ENCODE measurements at regions not wholly inside any gene's neighbourhood (a gene's known extent, or its start where the extent isn't known, plus 50 kb on each side); places are given as distances from the start of the nearest gene placed in this dataset.

DNA sequence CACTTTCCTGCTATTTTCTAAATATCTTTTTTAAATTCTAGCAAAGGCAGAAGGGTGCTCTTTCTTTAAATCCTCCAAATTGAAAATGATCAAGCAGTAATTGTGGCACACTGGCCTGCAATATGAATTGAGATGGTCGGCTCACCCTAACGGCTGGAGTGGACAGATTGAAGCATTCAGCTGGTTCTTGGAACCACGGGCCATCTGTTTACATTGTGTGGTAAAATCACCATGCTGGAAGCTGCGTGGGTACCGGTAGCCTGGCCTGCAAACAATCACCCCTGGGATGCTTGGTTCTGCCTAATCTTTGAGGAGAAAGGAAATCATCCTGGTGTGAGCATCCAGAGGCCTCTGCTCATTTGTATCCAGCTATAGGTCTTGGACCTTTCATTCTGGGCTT is 289.3 kb downstream of the ZNF608 start:
- Mint-ChIP-seq H3K4me1 (ENCODE audit: low read depth) (peaks cover 5% of the 10 kb centered on the region), H3K27ac (no peak overlapping the region), H3K27me3 (no peaks in the 10 kb centered on the region), H3K4me3 (no peak overlapping the region), H3K36me3 (ENCODE audit: low read depth) (no peaks in the 10 kb centered on the region), H3K9me3 (no peaks in the 10 kb centered on the region)
- no peak for ATAC-seq
- TF ChIP-seq, protein P1, sequence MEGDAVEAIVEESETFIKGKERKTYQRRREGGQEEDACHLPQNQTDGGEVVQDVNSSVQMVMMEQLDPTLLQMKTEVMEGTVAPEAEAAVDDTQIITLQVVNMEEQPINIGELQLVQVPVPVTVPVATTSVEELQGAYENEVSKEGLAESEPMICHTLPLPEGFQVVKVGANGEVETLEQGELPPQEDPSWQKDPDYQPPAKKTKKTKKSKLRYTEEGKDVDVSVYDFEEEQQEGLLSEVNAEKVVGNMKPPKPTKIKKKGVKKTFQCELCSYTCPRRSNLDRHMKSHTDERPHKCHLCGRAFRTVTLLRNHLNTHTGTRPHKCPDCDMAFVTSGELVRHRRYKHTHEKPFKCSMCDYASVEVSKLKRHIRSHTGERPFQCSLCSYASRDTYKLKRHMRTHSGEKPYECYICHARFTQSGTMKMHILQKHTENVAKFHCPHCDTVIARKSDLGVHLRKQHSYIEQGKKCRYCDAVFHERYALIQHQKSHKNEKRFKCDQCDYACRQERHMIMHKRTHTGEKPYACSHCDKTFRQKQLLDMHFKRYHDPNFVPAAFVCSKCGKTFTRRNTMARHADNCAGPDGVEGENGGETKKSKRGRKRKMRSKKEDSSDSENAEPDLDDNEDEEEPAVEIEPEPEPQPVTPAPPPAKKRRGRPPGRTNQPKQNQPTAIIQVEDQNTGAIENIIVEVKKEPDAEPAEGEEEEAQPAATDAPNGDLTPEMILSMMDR (IDR thresholded peaks at IDR 0.05), result no peak
- ChIA-PET POLR2A (no interaction called here), CTCF (no interaction called here)
- no peak for DNase-seq
- intact Hi-C loops (cut with micrococcal nuclease), result no loop called here

DNA sequence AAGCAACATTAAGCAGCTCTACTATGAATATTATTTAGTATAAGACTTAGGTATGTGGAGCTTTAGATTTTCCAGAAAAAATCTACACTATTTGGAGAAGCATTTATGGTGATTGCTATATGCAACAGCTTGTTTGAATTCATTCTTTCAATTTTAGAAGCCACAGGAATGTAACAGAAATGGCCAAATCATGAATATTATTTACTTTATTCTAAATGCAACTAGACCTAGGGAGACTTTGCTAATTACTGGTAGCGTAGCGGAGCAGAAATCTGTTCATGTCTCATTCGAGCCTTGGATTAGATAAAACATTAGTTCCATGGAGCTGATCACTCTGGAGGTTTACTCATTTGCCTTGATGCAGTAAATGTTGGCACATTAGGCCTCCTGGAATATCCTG is 290.2 kb downstream of the ZNF608 start:
- CTCF ChIA-PET, result no interaction called here
- Mint-ChIP-seq H3K4me1 (ENCODE audit: low read depth) (peaks cover 5% of the 10 kb centered on the region), H3K4me3 (no peak overlapping the region), H3K27ac (no peak overlapping the region), H3K36me3 (ENCODE audit: low read depth) (no peaks in the 10 kb centered on the region), H3K27me3 (no peaks in the 10 kb centered on the region), H3K9me3 (no peaks in the 10 kb centered on the region)
- DNase-seq (no peak), ATAC-seq (no peak)
- TF ChIP-seq, protein P1 (IDR thresholded peaks at IDR 0.05), result no peak
- intact Hi-C loops (cut with micrococcal nuclease), result no loop called here
- POLR2A ChIA-PET, result no interaction called here

DNA sequence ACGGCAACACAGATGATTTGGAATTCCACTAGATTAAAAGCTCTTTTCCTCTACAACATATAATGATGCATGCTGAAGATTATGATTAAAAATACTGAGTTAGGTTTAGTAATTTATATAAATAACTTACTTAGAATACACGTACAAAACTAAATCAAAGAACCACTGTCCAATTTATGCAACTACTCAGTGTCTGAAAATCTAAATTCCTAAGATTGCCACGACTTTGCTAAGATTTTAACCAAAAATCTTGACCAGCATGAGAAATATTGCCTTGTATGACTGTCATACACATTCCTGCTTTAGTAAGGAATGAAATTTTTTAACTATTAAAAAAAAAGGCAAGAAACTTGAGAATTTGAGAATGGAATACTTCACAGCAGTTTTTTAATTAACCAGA is 292.4 kb downstream of the ZNF608 start:
- H3K36me3 Mint-ChIP-seq (ENCODE audit: low read depth), result no peaks in the 10 kb centered on the region
- no peaks in the 10 kb centered on the region for H3K27me3 Mint-ChIP-seq
- intact Hi-C loops (cut with micrococcal nuclease), result no loop called here
- DNase-seq, result no peak
- no peak overlapping the region for H3K4me3 Mint-ChIP-seq
- POLR2A ChIA-PET, result no interaction called here
- CTCF ChIA-PET, result no interaction called here
- H3K27ac Mint-ChIP-seq, result no peak overlapping the region
- TF ChIP-seq, protein P1 (IDR thresholded peaks at IDR 0.05), result no peak
- no peak for ATAC-seq
- H3K4me1 Mint-ChIP-seq (ENCODE audit: low read depth), result peaks cover 5% of the 10 kb centered on the region
- no peaks in the 10 kb centered on the region for H3K9me3 Mint-ChIP-seq

DNA sequence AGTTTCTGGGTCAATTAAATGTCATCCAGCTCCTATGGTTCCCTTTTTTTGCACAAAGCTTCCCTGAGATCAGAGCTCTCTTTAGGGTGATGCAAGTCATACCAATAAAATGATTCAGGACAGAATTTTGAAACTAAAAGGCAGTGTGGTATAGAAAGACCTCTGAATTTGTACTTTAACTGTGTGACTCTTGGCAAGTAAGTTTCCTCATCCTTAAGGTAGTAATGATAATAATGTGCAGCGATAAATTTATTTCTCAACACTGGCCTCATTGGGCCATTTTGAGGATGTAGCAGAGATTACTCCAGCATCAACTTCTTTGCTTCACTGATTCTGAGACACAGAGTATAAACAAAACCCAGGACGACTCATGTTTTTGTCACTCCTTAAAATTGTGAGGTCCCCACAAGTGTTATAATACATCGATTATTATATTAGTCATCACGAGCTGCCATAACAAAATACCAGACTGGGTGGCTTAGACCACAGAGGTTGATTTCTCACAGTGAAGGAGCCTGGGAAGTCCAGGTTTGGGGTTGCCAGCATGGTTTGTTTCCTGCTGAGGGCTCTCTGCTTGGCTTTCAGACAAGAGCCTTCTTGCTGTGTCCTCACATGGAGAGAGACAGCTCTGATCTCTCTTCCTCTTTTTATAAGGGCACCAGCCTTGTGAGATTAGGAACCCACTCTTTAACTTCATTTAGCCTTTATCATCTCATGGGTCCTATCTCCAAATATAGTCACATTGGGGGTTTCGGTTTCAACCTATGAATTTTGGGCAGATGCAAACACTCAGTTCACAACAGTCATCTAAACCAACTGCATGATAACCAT is 293.0 kb downstream of the ZNF608 start:
- H3K9me3 Mint-ChIP-seq, result no peaks in the 10 kb centered on the region
- peak; percentile 61 for ATAC-seq
- TF ChIP-seq, protein P1 (IDR thresholded peaks at IDR 0.05), result no peak
- POLR2A ChIA-PET, result no interaction called here
- peak; percentile 12 for DNase-seq
- CTCF ChIA-PET, result no interaction called here
- H3K27me3 Mint-ChIP-seq, result no peaks in the 10 kb centered on the region
- H3K27ac Mint-ChIP-seq, result no peak overlapping the region
- no peaks in the 10 kb centered on the region for H3K36me3 Mint-ChIP-seq (ENCODE audit: low read depth)
- no peak overlapping the region for H3K4me3 Mint-ChIP-seq
- intact Hi-C loops (cut with micrococcal nuclease), result no loop called here
- peaks cover 5% of the 10 kb centered on the region for H3K4me1 Mint-ChIP-seq (ENCODE audit: low read depth)

DNA sequence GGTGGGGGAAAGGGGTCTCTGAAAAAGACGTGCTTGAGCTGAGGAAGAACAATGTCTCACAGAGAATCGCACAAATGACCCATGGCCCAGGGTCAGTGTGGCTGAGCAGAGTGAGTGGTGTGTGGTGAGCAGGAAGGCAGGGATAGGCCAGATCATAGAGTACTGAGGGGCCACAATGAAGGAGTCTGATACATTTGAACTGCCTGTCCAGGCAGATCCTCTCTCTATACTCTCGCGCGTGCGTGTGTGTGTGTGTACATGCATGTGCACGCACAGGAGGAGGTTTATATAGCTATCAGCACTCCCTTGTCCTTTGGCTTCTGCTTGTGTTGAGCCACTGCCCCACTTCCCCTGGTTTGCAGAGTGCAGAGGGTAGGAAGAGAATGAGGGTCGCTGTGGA is 294.0 kb downstream of the ZNF608 start:
- Mint-ChIP-seq H3K4me1 (ENCODE audit: low read depth) (peaks cover 5% of the 10 kb centered on the region), H3K27me3 (no peaks in the 10 kb centered on the region), H3K36me3 (ENCODE audit: low read depth) (no peaks in the 10 kb centered on the region), H3K9me3 (no peaks in the 10 kb centered on the region), H3K27ac (no peak overlapping the region), H3K4me3 (no peak overlapping the region)
- CTCF ChIA-PET, result no interaction called here
- DNase-seq (no peak), ATAC-seq (no peak)
- TF ChIP-seq, protein P1 (IDR thresholded peaks at IDR 0.05), result no peak
- POLR2A ChIA-PET, result no interaction called here
- intact Hi-C loops (cut with micrococcal nuclease), result no loop called here
